ENCODE measurements at regions not wholly inside any gene's neighbourhood (a gene's known extent, or its start where the extent isn't known, plus 50 kb on each side); places are given as distances from the start of the nearest gene placed in this dataset.

- H3K27me3 ChIP-seq (replicated peaks in 1 of 4; ENCODE audit: control insufficient read depth in 3 of 4, extremely low read depth in 1 of 4, insufficient read depth in 3 of 4, low read length in 3 of 4), result no peaks in the 10 kb centered on the region
- no peak overlapping the region for H3K23ac ChIP-seq (ENCODE audit: insufficient read length)
- H3K4ac ChIP-seq (replicated peaks; ENCODE audit: insufficient read length, low read depth, low read length), result no peak overlapping the region
- H2BK120ac ChIP-seq (replicated peaks; ENCODE audit: low read depth, low read length), result no peak overlapping the region
- H2AK5ac ChIP-seq (ENCODE audit: low read depth, low read length), result no peak overlapping the region
- no peak overlapping the region for H3K4me3 ChIP-seq (ENCODE audit: extremely low read depth in 1 of 4, insufficient read depth in 2 of 4, low read depth in 3 of 4, low read length in 4 of 4)
- 88% methylated on average over 1 of the region's 1 CpG; no CpG with 5 or more reads in 1 of the 2 experiments for WGBS, 2 experiments (ENCODE audit: extremely low coverage in 1 of 2, insufficient coverage in 1 of 2, insufficient read length in 1 of 2, insufficient replicate concordance in 2 of 2, low coverage in 1 of 2, low lambda C conversion rate in 2 of 2, missing lambda C conversion rate in 1 of 2)
- no peak overlapping the region for H4K8ac ChIP-seq (ENCODE audit: extremely low read depth, insufficient read depth, low read length)
- no peaks in the 10 kb centered on the region for H3K23me2 ChIP-seq (ENCODE audit: low read depth, low read length)
- H4K91ac ChIP-seq (replicated peaks; ENCODE audit: insufficient read length, low read length), result no peak overlapping the region
- no peak overlapping the region for H3K4me2 ChIP-seq (ENCODE audit: insufficient read depth in 1 of 2, low read depth in 2 of 2, low read length in 2 of 2)
- H2BK5ac ChIP-seq (ENCODE audit: low read depth, low read length), result no peak overlapping the region
- no peaks in the 10 kb centered on the region for H3K79me2 ChIP-seq (ENCODE audit: control insufficient read depth in 1 of 2, insufficient read depth in 2 of 2, low read length in 2 of 2)
- H2BK20ac ChIP-seq (ENCODE audit: low read length), result no peak overlapping the region
- TF ChIP-seq SRF (IDR thresholded peaks at IDR 0.05; ENCODE audit: low read depth, low read length) (no peak), ATF2 (IDR thresholded peaks at IDR 0.05; ENCODE audit: low read length) (no peak), RAD21 (IDR thresholded peaks at IDR 0.05 in 1 of 2, conservative IDR thresholded peaks at IDR 0.05 in 1 of 2; ENCODE audit: low read depth in 2 of 2, low read length in 2 of 2) (no peak)
- H4K5ac ChIP-seq (ENCODE audit: insufficient read length, low read depth, low read length), result no peak overlapping the region
- no peak overlapping the region for H3K18ac ChIP-seq (ENCODE audit: extremely low read depth, low read length)
- ChIA-PET CTCF (ENCODE audit: partially characterized antibody) (no interaction called here), POLR2A (ENCODE audit: partially characterized antibody) (no interaction called here)
- no peak overlapping the region for H2AFZ ChIP-seq (ENCODE audit: low read length)
- H3K14ac ChIP-seq (ENCODE audit: insufficient read length), result no peak overlapping the region
- DNase-seq (ENCODE audit: low read depth in 1 of 2, low spot score in 2 of 2) (no peak), FAIRE-seq (no peak)
- H3K27ac ChIP-seq (ENCODE audit: low read depth, low read length), result no peak overlapping the region
- H2BK12ac ChIP-seq (ENCODE audit: low read depth, low read length), result no peak overlapping the region
- no peaks in the 10 kb centered on the region; a peak in 1 of 8 replicates for H3K36me3 ChIP-seq (ENCODE audit: control insufficient read depth in 2 of 4, insufficient read depth in 4 of 4, low read length in 3 of 4)
- H3K79me1 ChIP-seq (ENCODE audit: low read depth, low read length), result no peaks in the 10 kb centered on the region; the same call in 1 of the 2 replicates
- H3K4me1 ChIP-seq (replicated peaks in 1 of 4; ENCODE audit: control insufficient read depth in 3 of 4, insufficient read depth in 4 of 4, low read length in 3 of 4), result no peaks in the 10 kb centered on the region
- no peaks in the 10 kb centered on the region for H3K9me3 ChIP-seq (ENCODE audit: insufficient read depth in 2 of 2, low read depth in 1 of 2, low read length in 1 of 2)
- no peak overlapping the region for H3K56ac ChIP-seq (replicated peaks; ENCODE audit: insufficient read length, low read depth, low read length)
- no peak overlapping the region for H2BK15ac ChIP-seq (ENCODE audit: low read length)
- H3K9ac ChIP-seq (replicated peaks in 1 of 4; ENCODE audit: extremely low read depth in 1 of 4, low read depth in 3 of 4, low read length in 3 of 4), result no peak overlapping the region
- no peaks in the 10 kb centered on the region for H4K20me1 ChIP-seq (replicated peaks in 1 of 2; ENCODE audit: control insufficient read depth in 1 of 2, insufficient read depth in 2 of 2, low read length in 2 of 2)
Observed at GRCh38 chr2:156242874-156243273, 89.6 kb downstream of the NR4A2 start.

Data from H1 (cell line).